ENCODE measurements at regions not wholly inside any gene's neighbourhood (a gene's known extent, or its start where the extent isn't known, plus 50 kb on each side); places are given as distances from the start of the nearest gene placed in this dataset.
"Not testable (repeated sequence)": the region's sequence is repeated elsewhere in the genome, so short reads cannot be mapped to it uniquely, and the experiment has no call there.

DNA sequence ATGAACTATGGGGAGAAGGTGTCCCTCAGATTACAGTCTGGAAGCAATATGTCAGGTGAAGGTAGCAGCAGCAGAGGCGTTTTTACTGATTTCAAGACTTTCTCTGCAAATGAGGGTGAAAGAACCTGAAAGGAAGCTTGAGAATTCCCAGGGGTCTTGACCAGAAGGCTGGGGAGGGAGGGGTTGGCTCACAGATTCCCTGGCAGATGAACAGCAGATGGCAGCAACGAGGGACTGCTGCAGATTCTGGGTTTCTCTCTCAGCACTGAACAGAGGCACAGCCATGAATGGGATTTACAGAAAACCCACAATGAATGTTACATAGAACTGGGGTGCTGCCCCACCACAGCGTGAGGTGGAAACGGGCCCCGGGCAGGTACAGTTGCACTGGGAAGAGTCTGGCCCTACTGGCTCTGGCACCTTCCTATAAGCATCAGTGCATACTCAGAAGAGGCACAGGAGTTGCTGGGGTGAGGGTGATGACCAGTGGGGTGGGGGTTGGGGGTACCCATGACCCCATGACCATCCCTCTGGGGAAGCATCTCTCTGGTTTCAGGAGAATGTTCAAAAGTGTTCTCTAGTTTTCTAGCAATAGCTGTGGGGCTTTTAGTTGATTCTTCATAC is 317.8 kb downstream of the SH2D4B start:
- peak in 1 of 3 donors; percentile 19 for DNase-seq (ENCODE audit: low read depth in 2 of 3, low spot score in 2 of 3)

DNA sequence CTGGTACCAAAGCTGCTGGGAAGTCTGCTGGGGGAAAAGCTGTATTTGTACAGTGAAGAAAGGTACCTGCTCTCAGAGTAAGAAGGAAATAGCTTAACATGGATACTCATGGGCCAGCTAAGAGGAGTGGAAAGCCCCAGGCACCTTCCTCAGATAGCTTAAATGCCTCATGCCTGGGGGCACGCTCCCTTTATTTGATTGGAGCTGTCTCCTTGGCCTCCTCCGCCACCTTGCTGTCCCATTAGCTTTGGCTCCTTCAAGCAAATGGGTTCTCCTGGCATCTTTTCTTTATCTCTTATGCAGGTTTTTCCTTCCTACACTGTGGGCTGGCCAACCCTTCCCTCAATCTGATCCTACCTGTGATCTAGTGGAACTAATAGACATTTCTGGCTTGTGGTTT is 318.5 kb downstream of the SH2D4B start:
- no peak for DNase-seq (ENCODE audit: low read depth in 2 of 3, low spot score in 2 of 3)

DNA sequence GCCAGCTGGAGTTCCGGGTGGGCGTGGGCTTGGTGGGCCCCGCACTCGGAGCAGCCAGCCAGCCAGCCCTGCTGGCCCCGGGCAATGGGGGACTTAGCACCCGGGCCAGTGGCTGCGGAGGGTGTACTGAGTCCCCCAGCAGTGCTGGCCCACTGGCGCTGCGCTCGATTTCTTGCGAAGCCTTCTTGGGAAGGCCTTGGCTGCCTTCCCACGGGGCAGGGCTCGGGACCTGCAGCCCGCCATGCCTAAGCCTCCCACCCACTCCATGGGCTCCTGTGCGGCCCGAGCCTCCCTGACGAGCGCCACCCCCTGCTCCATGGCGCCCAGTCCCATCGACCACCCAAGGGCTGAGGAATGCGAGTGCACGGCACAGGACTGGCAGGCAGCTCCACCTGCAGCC is 321.6 kb downstream of the SH2D4B start:
- DNase-seq (ENCODE audit: low read depth in 2 of 3, low spot score in 2 of 3): not testable (repeated sequence)

DNA sequence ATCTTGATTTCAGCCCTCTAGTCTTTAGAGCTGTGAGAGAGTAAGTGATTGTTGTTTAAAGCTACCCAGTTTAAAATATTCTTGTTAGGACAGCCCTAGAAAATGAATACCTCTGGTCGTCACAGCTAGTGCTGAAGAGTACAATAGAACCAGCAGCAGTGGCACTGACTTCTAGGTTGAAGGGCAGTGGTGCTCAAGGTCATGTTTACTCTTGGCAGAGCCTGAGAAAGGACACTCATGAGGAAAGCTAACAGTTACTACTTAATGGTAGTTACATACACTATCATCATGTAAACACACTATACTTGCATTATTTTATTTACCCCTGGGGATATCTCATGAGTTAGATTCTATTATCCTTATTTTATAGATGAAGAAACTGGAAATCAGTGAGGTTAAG is 323.0 kb downstream of the SH2D4B start:
- no peak for DNase-seq (ENCODE audit: low read depth in 2 of 3, low spot score in 2 of 3)

DNA sequence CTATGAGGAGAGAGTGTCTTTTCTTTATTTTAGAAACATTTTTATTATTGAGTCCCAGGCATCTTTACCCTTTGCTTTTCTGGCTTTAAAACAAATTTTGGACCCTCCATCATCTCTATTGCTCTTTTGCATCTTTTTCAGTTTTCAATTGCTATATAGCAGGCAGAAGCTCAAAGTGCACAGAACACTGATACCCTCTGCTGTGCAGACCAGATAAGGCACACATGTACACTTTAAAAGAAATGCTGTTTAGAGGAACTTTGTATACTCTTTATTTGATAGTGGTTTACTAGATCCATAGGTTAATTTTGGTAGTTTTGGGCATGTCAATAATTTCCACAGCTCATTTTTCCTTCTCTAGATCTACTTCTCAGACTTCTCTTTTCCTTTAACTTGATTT is 324.2 kb downstream of the SH2D4B start:
- DNase-seq (ENCODE audit: low read depth in 2 of 3, low spot score in 2 of 3): no peak

DNA sequence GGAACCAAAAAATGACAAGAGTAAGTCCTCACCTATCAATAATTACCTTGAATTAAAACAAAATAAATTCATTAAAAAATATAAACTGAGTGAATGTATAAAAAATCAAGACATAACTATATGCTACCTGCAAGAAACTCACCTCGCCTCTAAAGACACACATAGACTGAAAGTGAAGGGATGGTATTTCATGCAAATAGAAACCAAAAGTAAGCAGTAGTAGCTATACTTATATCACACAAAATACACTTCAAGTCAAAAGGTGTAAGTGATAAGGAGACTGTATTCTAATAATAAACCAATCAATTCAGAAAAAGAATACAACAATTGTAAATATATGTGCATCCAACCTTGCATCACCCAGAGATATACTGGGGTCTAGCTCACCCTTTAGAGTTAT is 332.6 kb downstream of the SH2D4B start:
- no peak for DNase-seq (ENCODE audit: low read depth in 2 of 3, low spot score in 2 of 3)

DNA sequence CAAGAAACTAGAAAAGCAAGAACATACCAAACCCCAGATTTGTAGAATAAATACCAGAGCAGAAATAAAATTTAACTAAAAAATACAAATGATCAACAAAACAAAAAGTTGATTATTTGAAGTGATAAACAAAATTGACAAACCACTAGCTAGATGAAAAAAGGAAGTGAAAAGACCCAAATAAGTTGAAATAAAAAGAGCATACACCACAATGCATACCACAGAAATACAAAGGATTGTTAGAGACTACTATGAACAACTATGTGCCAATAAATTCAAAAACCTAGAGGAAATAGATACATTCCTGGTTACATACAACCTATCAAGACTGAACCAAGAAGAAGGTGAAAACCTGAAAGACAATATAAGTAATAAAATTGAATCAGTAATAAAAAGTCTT is 333.4 kb downstream of the SH2D4B start:
- no peak for DNase-seq (ENCODE audit: low read depth in 2 of 3, low spot score in 2 of 3)

DNA sequence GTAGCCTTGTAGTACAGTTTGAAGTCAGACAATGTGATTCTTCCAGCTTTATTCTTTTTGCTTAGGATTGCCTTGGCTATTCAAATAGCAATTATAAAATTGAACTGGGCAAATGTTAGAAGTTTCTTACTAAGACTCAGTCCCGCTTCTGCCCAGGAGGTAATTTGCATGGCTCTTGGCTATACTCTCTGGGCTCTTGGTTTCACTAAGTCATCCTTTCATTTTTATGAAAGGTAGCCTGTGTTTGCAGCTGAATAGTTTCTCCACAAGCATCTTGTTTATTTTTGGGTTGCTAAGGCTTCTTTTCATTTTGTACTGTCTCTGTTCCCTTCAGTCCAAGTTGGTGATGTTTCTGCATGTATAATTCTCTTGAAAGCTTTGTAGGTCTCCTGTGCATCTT is 340.6 kb downstream of the SH2D4B start:
- DNase-seq (ENCODE audit: low read depth in 2 of 3, low spot score in 2 of 3): no peak

DNA sequence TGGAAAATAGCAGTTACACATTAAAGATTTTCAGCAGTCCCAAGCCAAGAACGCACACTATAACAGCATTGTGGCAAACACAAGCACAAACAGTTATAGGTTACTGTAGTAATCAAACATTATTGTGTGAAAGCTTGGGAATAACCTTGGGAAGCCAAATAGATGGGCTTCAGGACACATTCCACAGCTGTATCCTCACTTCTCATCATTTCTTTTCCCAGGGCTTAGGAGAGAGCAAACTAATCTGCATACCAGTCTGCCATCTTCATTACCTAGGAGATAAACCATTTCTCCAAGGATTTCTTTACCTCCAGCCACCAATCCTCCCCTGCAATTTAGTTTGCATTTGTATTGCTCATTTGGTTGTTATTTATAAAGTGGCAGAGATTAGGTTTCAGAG is 352.4 kb downstream of the SH2D4B start:
- no peak for DNase-seq (ENCODE audit: low read depth in 2 of 3, low spot score in 2 of 3)

DNA sequence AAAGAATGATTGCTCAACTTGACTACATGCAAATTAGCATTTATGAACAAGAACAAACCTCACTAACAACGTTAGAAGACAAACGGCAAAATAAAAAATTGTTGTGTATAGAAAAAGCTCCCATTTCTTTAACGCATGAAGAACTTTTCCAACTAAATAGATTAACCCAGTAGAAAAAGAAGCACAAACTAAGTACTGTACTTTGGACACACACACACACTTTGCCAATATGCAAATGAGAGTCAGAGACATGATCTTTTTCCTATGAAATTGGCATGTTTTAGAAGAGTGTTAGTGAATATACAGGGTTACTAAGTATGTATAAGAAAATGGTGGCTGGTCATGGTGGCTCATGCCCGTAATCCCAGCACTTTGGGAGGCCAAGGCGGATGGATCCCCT is 355.6 kb downstream of the SH2D4B start:
- no peak for DNase-seq (ENCODE audit: low read depth in 2 of 3, low spot score in 2 of 3)

DNA sequence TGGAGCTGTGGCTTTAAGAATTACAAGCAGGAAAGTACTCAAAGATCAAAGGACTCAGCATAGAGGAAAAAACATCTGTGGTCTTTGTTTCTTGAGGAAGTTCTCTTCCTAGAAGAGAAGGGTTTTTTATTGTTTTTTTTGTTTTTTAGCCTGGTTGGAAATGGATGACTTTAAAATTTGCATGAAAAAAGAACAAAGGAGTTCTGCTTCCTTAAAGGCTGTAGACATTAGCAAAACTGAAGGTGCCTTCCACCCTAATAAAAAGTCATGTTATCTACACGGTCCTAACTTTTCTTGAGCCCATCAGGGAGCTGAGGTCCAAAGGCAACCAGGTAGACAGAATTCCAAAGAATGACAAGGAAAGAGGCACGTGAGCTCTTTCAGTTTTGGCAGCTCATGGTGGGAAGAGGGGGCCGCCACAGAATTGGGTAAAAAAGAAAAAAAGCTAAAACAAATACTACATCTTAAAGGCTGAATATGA is 356.6 kb downstream of the SH2D4B start:
- DNase-seq (ENCODE audit: low read depth in 2 of 3, low spot score in 2 of 3): no peak

DNA sequence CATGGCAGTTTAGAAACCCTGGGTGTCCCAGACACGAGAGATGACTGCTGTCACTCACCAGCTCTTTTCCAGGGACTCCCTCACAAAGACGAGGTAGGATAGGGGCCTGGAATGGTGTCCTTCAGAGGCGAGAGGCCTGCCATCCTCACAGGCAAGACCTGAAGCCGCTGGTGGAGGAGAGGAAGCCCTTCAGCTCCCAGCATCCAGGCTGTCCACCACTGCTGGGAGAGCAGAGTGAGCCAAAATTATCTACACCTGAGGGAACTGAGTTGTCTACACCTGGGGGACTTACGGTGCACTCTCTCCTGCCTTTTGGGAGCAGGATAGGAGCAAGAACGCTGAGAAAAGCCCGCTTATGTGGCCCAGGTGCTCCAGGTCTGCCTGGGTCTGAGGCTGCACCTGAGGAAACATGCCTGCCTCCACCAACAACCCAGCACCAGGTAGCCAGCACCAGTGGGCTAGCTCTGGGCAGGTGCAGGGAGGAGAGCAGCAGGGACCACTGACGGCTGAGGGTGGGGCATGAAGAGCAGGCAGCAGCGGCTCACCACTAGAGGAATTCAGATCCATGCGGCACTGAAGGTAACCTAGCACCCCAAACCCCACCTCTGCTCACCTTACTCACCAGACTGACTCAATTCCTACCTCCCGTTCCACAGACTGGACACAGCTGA is 357.2 kb downstream of the SH2D4B start:
- DNase-seq (ENCODE audit: low read depth in 2 of 3, low spot score in 2 of 3): no peak

DNA sequence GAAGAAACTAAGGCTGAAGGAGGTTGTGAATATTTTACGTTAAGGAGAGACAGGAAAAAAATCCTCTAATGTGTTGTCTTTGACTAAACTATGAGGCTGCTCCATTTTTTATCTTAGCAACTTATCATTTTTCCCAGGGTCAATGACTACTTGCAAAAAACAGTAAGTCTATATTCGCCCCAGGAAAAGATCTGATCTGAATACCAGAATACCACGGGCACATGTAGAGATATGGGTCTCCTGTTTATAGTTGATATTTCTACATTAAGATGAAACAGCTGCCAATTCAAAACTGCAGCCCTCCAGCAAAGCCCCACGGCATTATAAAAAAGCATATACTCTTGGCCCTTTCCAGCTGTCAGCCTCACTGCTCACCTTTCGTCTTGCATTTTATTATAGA is 358.4 kb downstream of the SH2D4B start:
- no peak for DNase-seq (ENCODE audit: low read depth in 2 of 3, low spot score in 2 of 3)

DNA sequence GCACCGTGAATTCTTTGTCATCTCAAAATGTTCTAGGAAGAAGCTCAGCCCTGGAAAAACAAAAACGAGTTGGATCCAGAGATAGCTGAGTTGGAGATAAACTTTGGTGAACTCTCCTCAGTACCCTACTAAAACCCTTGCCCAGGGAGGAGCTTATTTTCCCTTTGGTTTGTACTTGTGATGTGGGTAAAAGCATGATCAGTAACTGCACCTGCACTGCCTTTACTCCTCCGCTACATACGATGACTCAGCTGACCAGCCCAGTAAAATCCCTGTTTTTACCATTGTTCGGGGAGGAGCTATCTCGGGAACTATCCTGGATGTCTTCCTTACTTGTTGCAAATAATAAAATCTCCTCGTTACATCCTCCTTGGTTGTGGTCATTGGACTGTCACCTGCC is 359.3 kb downstream of the SH2D4B start:
- DNase-seq (ENCODE audit: low read depth in 2 of 3, low spot score in 2 of 3): no peak

DNA sequence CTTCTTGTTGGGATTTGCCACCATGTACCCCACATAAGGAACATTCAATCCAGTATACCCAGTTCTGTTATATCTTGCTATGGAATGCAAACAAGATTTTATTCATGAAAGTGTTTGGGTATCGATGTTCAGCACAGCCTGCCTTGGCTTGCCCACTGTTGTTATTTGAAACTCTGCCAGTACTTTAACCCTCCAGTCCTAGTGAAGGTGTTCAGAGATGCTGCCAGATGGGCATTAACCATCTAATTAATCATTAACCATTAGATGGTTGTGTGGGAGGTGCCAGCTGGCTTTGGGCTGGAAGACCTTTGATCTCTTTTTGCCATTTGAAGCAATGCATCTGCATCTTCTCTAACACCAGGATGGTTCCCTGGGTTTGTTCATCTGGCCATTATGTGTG is 363.0 kb downstream of the SH2D4B start:
- DNase-seq (ENCODE audit: low read depth in 2 of 3, low spot score in 2 of 3): no peak

DNA sequence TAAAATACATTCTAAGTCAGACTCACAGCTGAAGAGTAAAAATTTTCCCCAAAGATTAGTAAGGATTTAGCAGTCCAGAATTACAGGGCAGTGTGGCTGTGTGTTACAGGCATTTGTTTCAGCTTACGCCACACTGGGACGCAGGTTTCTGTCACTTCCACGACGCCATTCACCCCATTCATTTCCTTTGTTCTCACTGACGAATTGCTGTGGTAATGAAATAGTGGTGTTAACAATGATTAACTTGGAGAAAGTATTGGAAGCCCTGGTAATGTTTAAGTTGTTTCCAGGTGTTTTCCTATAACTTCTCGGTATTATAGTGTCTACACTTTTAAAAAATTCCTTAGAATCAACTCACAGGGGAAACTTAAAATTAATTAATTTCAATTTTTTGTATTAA is 370.9 kb downstream of the SH2D4B start:
- no peak for DNase-seq (ENCODE audit: low read depth in 2 of 3, low spot score in 2 of 3)

DNA sequence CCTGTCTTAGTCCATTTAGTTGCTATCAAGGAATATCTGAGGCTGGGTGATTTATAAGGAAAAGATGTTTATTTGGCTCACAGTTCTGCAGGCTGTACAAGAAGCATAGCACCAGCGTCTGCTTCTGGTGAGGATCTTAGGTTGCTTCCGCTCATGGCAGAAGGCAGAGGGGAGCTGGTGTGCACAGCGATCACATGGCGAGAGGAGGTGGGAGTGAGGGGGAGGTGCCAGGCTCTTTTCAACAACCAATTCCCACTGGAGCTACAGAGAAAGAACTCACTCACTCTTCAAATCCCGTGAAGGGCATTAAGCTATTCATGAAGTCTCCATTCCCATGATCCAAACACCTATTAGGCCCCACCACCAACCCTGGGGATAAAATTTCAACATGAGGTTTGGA is 371.6 kb downstream of the SH2D4B start:
- DNase-seq (ENCODE audit: low read depth in 2 of 3, low spot score in 2 of 3): no peak

DNA sequence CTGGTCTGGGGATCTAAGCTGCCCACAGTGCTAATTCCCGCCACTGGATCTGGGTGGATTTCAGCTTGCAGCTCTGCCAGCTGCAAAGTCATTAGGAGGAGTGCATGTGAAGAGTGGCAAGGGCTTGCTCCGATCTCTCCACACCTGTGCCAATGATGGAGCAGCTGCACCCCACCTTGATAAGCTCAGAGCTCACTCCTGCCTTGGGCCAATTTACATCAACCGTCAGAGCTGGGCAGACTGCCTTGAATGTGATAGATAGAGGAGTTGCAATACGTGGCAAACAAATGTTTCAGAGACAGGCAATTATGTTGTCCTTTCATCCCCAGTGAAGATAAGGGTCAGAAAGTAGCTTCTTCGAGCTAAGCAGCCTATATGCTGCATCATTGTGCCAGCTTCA is 379.9 kb downstream of the SH2D4B start:
- no peak for DNase-seq (ENCODE audit: low read depth in 2 of 3, low spot score in 2 of 3)

DNA sequence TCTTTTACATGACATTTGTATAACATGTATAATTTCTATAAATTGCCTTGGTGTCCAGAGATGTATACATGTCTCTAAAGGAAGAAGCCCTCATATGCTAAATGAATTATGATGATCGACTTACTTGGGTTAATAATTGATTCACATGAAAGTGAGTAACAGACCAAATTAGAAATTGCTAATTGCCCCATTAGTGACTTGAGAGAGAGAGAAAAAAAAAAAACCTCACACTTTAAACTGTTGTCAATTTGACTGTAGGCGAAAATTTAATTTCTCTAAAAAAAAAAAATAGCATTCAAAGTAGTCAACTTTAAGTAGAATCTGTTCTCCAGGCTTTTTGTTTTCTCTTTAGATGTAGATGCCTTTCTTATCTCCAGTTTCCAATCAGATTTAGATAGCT is 383.3 kb downstream of the SH2D4B start:
- DNase-seq (ENCODE audit: low read depth in 2 of 3, low spot score in 2 of 3): no peak

DNA sequence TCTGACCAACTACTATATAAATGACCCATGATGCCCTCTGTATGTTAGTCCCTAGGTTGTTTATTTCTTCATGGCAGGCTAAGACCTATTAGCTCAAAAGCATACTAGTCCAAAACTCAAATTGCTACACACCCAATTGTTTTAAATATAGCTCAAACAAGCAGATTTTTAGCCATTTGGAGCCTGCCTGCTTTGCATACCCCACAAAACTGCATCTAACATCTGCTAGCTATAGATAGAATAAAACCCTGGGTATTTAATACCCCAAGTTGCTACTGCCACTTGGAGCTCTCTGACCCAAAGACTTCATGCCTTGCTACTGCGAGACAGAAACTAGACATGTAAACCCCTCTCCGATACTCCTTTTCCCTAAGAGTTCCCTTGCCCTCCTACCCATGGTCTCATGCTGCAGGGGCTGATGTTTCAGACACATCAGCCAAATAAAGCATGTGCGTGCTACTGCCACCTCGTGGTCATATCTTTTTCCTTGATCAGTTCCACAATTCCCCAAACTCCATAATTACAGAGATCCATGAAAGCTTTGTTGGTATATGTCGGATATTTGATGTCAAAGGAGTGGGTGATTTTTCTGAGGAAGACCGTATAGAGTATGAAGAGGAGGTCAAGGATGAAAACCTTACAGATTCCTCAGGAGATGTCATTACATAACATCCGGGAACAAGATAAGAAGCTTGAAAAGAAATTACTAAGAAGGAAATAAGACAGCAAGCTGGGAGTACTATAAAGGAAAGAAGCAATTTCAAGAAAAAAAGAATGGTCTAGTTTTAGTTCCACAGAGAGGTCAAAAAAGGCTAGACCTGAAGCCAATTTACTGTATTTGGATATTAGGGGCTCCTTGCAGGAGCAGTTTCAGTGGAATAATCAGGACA is 386.6 kb downstream of the SH2D4B start:
- peak in 2 of 3 donors; percentile 30 to 56 for DNase-seq (ENCODE audit: low read depth in 2 of 3, low spot score in 2 of 3)

DNA sequence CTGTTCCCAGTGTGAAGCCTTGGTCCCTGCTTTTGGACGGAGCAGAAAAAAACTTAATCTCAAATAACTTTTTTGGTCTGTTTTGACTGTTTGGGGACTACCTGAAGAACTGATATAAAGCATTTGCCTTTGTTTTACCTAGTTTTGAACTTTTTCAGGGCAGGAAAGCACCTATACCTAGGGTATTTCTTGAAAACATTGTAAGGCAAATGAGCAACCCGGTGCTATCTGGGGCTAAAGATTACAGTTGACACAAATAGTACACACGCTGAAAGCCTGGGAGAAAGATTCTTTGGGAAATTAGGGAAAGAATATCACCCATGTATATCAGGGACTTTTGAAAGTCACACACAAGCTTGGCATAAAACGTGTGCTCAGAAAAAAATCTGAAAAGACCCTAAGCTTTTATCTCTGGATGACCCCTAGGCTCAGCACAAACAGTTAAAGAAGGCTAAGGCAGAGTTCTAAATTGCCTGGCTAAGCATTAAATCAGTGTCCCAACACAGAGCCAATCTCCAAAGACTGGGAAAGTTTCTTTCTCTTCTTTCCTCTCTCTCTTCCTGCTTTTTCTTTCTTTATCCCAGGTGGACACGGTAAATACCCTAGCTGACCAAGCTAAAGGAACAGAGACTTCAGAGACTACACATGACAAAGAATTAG is 389.8 kb downstream of the SH2D4B start:
- DNase-seq (ENCODE audit: low read depth in 2 of 3, low spot score in 2 of 3): no peak
